NCI-H146 treated with DMSO at 0.1 percent for 48 hours (cell line): ENCODE measurements at regions not wholly inside any gene's neighbourhood (a gene's known extent, or its start where the extent isn't known, plus 50 kb on each side); places are given as distances from the start of the nearest gene placed in this dataset.

Source experiments
- DNase-seq: peaks from one replicate; lab custom pipeline; 2025; ENCODE audit not compliant: unreplicated experiment; lab: John Stamatoyannopoulos, UW

GRCh38 chr3:141669434-141669833 is 68.7 kb upstream of the RNF7 start:
- DNase-seq: no peak

GRCh38 chr3:141677701-141678100 is 60.4 kb upstream of the RNF7 start:
- DNase-seq: no peak

GRCh38 chr3:141680620-141681389 is 57.3 kb upstream of the RNF7 start:
- DNase-seq: peak; percentile 89

GRCh38 chr3:141681390-141681780 is 56.7 kb upstream of the RNF7 start:
- no peak for DNase-seq

- no peak for DNase-seq
Measured at GRCh38 chr3:141682007-141682406, 56.1 kb upstream of the RNF7 start.

GRCh38 chr3:141682921-141683320 is 55.2 kb upstream of the RNF7 start:
- DNase-seq: no peak

- DNase-seq: no peak
Measured at GRCh38 chr3:141684758-141685157, 53.3 kb upstream of the RNF7 start.

GRCh38 chr3:141686466-141687291 is 51.4 kb upstream of the RNF7 start:
- no peak for DNase-seq
